ENCODE measurements at regions not wholly inside any gene's neighbourhood (a gene's known extent, or its start where the extent isn't known, plus 50 kb on each side); places are given as distances from the start of the nearest gene placed in this dataset.
A peak's percentile ranks its signal among the peaks of the same experiment; 100 is the strongest.

- Histone ChIP-seq H3K9me3 (peaks cover 0 to 5% (median 0%) of the 10 kb centered on the region in 3 donors), H3K27me3 (no peaks in the 10 kb centered on the region), H3K4me3 (no peak overlapping the region), H3K36me3 (no peaks in the 10 kb centered on the region), H3K4me1 (no peaks in the 10 kb centered on the region), H3K27ac (no peak overlapping the region)
- TF ChIP-seq CTCF (IDR thresholded peaks at IDR 0.05) (no peak), POLR2A (IDR thresholded peaks at IDR 0.05) (no peak), EP300 (IDR thresholded peaks at IDR 0.05) (no peak), POLR2AphosphoS5 (IDR thresholded peaks at IDR 0.05) (no peak)
- no peak for ATAC-seq
- 67 to 75% methylated on average over 10 of the region's 10 CpGs for WGBS, 2 donors (ENCODE audit: low coverage in 1 of 2)
These were observed 75.2 kb upstream of the RASSF8 start for GRCh38 chr12:25883026-25883916.

- H3K4me1 ChIP-seq: no peaks in the 10 kb centered on the region
- WGBS, 2 donors (ENCODE audit: low coverage in 1 of 2): no CpG with 5 or more reads among the region's 36 CpGs
- no peaks in the 10 kb centered on the region for H3K27me3 ChIP-seq
- ATAC-seq: peak; percentile 25
- H3K36me3 ChIP-seq: no peaks in the 10 kb centered on the region
- TF ChIP-seq CTCF (IDR thresholded peaks at IDR 0.05) (no peak), EP300 (IDR thresholded peaks at IDR 0.05) (no peak), POLR2A (IDR thresholded peaks at IDR 0.05) (no peak), POLR2AphosphoS5 (IDR thresholded peaks at IDR 0.05) (no peak)
- peaks cover 0 to 5% (median 0%) of the 10 kb centered on the region in 3 donors for H3K9me3 ChIP-seq
- H3K27ac ChIP-seq: no peak overlapping the region
- no peak overlapping the region for H3K4me3 ChIP-seq
These were observed 74.2 kb upstream of the RASSF8 start for GRCh38 chr12:25884024-25884919.

- WGBS, 2 donors (ENCODE audit: low coverage in 1 of 2): no CpG with 5 or more reads among the region's 9 CpGs
- TF ChIP-seq EP300 (IDR thresholded peaks at IDR 0.05): no peak
- TF ChIP-seq POLR2AphosphoS5 (IDR thresholded peaks at IDR 0.05): no peak
- TF ChIP-seq POLR2A (IDR thresholded peaks at IDR 0.05): no peak
- TF ChIP-seq CTCF (IDR thresholded peaks at IDR 0.05): no peak
- Histone ChIP-seq H3K27me3 (no peaks in the 10 kb centered on the region), H3K4me3 (no peak overlapping the region), H3K4me1 (no peaks in the 10 kb centered on the region), H3K36me3 (no peaks in the 10 kb centered on the region), H3K27ac (no peak overlapping the region), H3K9me3 (peaks cover 0 to 5% (median 0%) of the 10 kb centered on the region in 3 donors)
- ATAC-seq: no peak
These were observed 73.6 kb upstream of the RASSF8 start for GRCh38 chr12:25884920-25885234.

GRCh38 chr12:25886396-25886795, 72.1 kb upstream of the RASSF8 start:
- peaks cover 0 to 5% (median 0%) of the 10 kb centered on the region in 3 donors for H3K9me3 ChIP-seq
- H3K4me1 ChIP-seq: no peaks in the 10 kb centered on the region
- H3K27me3 ChIP-seq: no peaks in the 10 kb centered on the region
- ATAC-seq: no peak
- TF ChIP-seq EP300 (IDR thresholded peaks at IDR 0.05): no peak
- TF ChIP-seq CTCF (IDR thresholded peaks at IDR 0.05): no peak
- no peak for TF ChIP-seq POLR2A (IDR thresholded peaks at IDR 0.05)
- TF ChIP-seq POLR2AphosphoS5 (IDR thresholded peaks at IDR 0.05): no peak
- H3K36me3 ChIP-seq: no peaks in the 10 kb centered on the region
- H3K27ac ChIP-seq: no peak overlapping the region
- H3K4me3 ChIP-seq: no peak overlapping the region

Measured in gastroesophageal sphincter (tissue), 4 donors.